ENCODE measurements at regions not wholly inside any gene's neighbourhood (a gene's known extent, or its start where the extent isn't known, plus 50 kb on each side); places are given as distances from the start of the nearest gene placed in this dataset.

- no peak for DNase-seq
These were observed 434.2 kb downstream of the ZNF521 start for GRCh38 chr18:24917767-24918166.

- no peak for DNase-seq
These were observed 433.7 kb downstream of the ZNF521 start for GRCh38 chr18:24918257-24918656.

GRCh38 chr18:24919181-24919797 lies 432.7 kb downstream of the ZNF521 start:
- DNase-seq, result no peak

GRCh38 chr18:24922491-24922890 lies 429.5 kb downstream of the ZNF521 start:
- DNase-seq, result no peak

- no peak for DNase-seq
These were observed 428.8 kb downstream of the ZNF521 start for GRCh38 chr18:24923138-24923537.

- no peak for DNase-seq
These were observed 427.8 kb downstream of the ZNF521 start for GRCh38 chr18:24924066-24924716.

- DNase-seq, result no peak
These were observed 425.3 kb downstream of the ZNF521 start for GRCh38 chr18:24926649-24927048.

- no peak for DNase-seq
These were observed 423.6 kb downstream of the ZNF521 start for GRCh38 chr18:24928301-24928878.

GRCh38 chr18:24930478-24930877 lies 421.5 kb downstream of the ZNF521 start:
- DNase-seq, result no peak

GRCh38 chr18:24930971-24931370 lies 421.0 kb downstream of the ZNF521 start:
- DNase-seq, result no peak

- DNase-seq, result no peak
These were observed 418.6 kb downstream of the ZNF521 start for GRCh38 chr18:24933345-24933744.

GRCh38 chr18:24934258-24934932 lies 417.6 kb downstream of the ZNF521 start:
- no peak for DNase-seq

- DNase-seq, result no peak
These were observed 417.0 kb downstream of the ZNF521 start for GRCh38 chr18:24935008-24935407.

GRCh38 chr18:24935896-24936295 lies 416.1 kb downstream of the ZNF521 start:
- DNase-seq, result no peak

GRCh38 chr18:24936691-24937090 lies 415.3 kb downstream of the ZNF521 start:
- DNase-seq, result no peak

- DNase-seq, result no peak
These were observed 414.2 kb downstream of the ZNF521 start for GRCh38 chr18:24937639-24938275.

GRCh38 chr18:24940416-24940815 lies 411.6 kb downstream of the ZNF521 start:
- no peak for DNase-seq

- DNase-seq, result no peak
These were observed 410.6 kb downstream of the ZNF521 start for GRCh38 chr18:24941174-24941951.

GRCh38 chr18:24942144-24942543 lies 409.8 kb downstream of the ZNF521 start:
- DNase-seq, result no peak

- peak; percentile 11 for DNase-seq
These were observed 404.3 kb downstream of the ZNF521 start for GRCh38 chr18:24947521-24948305.

GRCh38 chr18:24949908-24950307 lies 402.1 kb downstream of the ZNF521 start:
- DNase-seq, result no peak

GRCh38 chr18:24954341-24954740 lies 397.6 kb downstream of the ZNF521 start:
- no peak for DNase-seq
